ENCODE measurements at regions not wholly inside any gene's neighbourhood (a gene's known extent, or its start where the extent isn't known, plus 50 kb on each side); places are given as distances from the start of the nearest gene placed in this dataset.

DNA sequence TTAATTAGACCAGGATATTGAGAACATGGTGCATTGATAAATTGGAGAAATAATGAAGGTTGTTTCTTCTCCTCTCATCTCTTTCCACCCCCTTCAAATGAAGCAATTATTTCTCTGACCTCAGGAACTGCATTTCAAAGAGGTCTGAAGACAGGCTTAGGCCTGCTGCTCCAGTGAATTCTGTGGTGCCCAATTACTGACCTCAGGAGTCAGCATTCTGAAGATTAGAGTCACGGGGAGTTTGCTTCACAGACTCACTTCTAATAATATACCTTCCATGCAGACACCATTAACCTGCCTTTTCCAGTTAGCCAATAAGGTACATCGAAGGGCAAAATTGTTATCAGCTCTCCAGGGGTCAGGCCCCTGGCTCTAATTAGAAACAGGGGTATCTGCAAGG is 270.9 kb downstream of the GAS1 start:
- DNase-seq (ENCODE audit: low spot score): no peak
- in situ Hi-C loops (cut with MboI; ENCODE audit: low sequenced_read_pairs, unreplicated experiment): no loop called here
- TF ChIP-seq, protein P1, sequence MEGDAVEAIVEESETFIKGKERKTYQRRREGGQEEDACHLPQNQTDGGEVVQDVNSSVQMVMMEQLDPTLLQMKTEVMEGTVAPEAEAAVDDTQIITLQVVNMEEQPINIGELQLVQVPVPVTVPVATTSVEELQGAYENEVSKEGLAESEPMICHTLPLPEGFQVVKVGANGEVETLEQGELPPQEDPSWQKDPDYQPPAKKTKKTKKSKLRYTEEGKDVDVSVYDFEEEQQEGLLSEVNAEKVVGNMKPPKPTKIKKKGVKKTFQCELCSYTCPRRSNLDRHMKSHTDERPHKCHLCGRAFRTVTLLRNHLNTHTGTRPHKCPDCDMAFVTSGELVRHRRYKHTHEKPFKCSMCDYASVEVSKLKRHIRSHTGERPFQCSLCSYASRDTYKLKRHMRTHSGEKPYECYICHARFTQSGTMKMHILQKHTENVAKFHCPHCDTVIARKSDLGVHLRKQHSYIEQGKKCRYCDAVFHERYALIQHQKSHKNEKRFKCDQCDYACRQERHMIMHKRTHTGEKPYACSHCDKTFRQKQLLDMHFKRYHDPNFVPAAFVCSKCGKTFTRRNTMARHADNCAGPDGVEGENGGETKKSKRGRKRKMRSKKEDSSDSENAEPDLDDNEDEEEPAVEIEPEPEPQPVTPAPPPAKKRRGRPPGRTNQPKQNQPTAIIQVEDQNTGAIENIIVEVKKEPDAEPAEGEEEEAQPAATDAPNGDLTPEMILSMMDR (IDR thresholded peaks at IDR 0.05; ENCODE audit: borderline replicate concordance, control extremely low read depth, extremely low read depth, insufficient read depth, missing control alignments): no peak

DNA sequence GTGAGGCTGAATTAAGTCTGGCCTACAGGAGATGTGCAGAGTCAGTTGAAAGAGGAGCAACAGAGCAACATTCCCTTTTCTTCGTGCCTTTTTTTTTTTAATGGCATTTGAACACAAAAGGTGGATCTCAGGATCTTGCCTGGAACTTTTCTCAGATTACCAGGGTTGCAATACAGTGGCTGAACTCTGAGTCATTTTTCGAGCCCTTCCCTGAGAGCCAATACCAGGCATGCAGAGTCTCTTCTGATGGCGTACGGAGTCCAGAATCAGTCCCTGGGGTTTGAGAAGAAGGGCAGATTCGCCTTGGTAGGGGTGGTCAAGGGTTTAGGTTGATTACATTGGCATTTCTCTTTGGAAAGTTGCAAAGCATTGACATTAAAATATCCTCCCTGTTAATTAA is 271.5 kb downstream of the GAS1 start:
- DNase-seq (ENCODE audit: low spot score): no peak
- TF ChIP-seq, protein P1 (IDR thresholded peaks at IDR 0.05; ENCODE audit: borderline replicate concordance, control extremely low read depth, extremely low read depth, insufficient read depth, missing control alignments): no peak
- in situ Hi-C loops (cut with MboI; ENCODE audit: low sequenced_read_pairs, unreplicated experiment): no loop called here

DNA sequence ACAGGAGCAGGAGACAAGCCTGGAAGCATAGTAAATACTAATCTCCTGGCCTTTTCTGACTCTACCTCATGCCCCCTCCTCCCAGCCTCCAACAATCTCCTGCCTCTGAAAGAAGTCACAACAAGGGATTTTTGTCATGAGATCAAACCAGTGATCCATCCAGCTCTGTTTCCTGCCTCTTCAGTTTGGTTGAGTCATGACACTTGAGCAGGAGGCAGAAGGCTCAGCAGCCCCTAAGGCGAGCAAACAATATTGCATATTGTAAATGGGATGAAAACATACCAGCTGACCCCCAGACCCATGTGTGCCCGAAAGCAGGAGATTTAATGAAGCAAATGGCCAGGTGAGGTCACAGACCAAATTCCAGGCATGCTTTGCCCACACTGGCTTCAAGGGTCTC is 272.8 kb downstream of the GAS1 start:
- DNase-seq (ENCODE audit: low spot score): no peak
- TF ChIP-seq, protein P1 (IDR thresholded peaks at IDR 0.05; ENCODE audit: borderline replicate concordance, control extremely low read depth, extremely low read depth, insufficient read depth, missing control alignments): no peak
- in situ Hi-C loops (cut with MboI; ENCODE audit: low sequenced_read_pairs, unreplicated experiment): no loop called here

DNA sequence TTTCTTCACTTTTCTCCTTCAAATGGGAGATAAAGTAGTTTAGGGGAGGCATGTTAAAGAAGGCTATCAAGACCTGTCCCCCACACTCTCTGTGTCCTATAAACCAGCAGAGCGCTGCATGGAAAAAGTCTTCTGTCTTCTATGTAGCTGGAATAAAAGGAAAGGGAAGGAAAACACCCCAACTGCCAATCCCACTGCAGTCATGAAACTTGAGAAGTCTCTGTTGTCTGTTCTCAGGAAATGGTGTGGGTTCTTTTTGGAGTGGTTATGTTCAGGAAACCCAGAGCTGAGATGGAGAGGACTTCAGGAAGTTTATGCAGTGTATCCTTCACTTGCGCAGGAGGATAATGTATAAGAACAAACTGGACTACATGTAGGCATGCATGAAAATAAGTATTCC is 274.3 kb downstream of the GAS1 start:
- no peak for DNase-seq (ENCODE audit: low spot score)
- in situ Hi-C loops (cut with MboI; ENCODE audit: low sequenced_read_pairs, unreplicated experiment): no loop called here
- TF ChIP-seq, protein P1 (IDR thresholded peaks at IDR 0.05; ENCODE audit: borderline replicate concordance, control extremely low read depth, extremely low read depth, insufficient read depth, missing control alignments): no peak

DNA sequence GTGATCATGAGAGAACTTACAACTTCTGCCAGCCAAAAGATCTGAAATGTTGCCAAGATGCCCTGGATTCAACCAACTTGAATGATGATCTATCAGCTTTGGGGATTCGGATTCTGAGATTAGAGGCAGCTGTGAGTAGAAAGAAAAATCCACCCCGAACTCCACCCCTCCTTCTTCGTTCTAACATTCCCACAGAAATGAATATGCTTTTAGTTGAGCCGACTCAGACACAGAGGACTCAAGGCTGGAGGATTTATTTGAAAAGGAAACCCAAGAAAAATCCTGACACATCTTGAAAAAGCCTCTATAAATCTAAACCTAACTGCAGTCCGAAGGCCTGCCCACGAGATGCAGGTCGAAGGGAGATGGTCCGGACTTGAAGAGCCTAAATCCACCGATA is 275.0 kb downstream of the GAS1 start:
- no peak for DNase-seq (ENCODE audit: low spot score)
- TF ChIP-seq, protein P1 (IDR thresholded peaks at IDR 0.05; ENCODE audit: borderline replicate concordance, control extremely low read depth, extremely low read depth, insufficient read depth, missing control alignments): no peak
- in situ Hi-C loops (cut with MboI; ENCODE audit: low sequenced_read_pairs, unreplicated experiment): no loop called here

DNA sequence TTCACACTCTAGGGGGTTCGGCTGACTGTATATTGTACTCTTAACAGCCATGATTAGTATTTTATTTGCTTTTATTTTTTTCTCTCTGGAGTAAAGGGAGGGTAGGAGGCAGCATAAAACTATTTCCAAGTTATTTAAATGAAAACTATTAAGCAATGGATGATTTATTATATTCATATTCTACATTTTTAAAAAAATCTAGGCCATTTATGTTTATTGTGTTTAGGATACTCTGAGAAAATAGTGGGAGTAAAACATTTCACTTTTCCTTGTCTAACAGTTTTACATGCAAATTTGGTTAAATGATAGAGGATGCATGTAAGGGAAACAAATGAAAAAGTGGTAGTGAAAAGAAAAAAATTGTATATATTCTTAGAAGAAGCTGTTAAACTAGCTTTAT is 276.3 kb downstream of the GAS1 start:
- in situ Hi-C loops (cut with MboI; ENCODE audit: low sequenced_read_pairs, unreplicated experiment): no loop called here
- TF ChIP-seq, protein P1 (IDR thresholded peaks at IDR 0.05; ENCODE audit: borderline replicate concordance, control extremely low read depth, extremely low read depth, insufficient read depth, missing control alignments): no peak
- DNase-seq (ENCODE audit: low spot score): no peak

DNA sequence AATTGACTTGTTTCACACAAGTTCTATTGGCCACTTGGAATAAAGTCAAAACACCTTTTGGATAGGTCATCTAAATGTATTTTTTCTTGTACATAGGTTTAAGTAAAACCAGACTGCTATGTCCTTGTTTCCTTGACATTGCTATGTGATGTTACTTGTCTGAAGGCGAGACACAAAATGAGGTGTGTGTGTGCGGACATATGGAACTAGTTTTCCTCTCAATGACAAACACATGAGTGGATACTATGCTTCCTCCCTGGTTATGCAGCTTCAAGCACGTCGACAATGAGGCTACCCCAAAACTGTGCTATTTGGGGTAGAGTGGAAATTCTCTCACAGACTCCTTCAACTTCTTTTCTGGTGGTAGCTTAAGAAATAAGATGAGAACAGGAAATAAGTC is 276.8 kb downstream of the GAS1 start:
- no peak for DNase-seq (ENCODE audit: low spot score)
- in situ Hi-C loops (cut with MboI; ENCODE audit: low sequenced_read_pairs, unreplicated experiment): no loop called here
- TF ChIP-seq, protein P1 (IDR thresholded peaks at IDR 0.05; ENCODE audit: borderline replicate concordance, control extremely low read depth, extremely low read depth, insufficient read depth, missing control alignments): no peak

All from GM13976 (cell line).